ENCODE measurements at regions not wholly inside any gene's neighbourhood (a gene's known extent, or its start where the extent isn't known, plus 50 kb on each side); places are given as distances from the start of the nearest gene placed in this dataset.
"Not testable (repeated sequence)": the region's sequence is repeated elsewhere in the genome, so short reads cannot be mapped to it uniquely, and the experiment has no call there.

- Mint-ChIP-seq H3K27ac (no peak overlapping the region), H3K27me3 (peaks cover 9 to 14% of the 10 kb centered on the region in 2 donors), H3K36me3 (no peaks in the 10 kb centered on the region), H3K4me3 (no peak overlapping the region), H3K9me3 (no peaks in the 10 kb centered on the region), H3K4me1 (ENCODE audit: low read depth in 2 of 2) (peaks cover 5% of the 10 kb centered on the region in 2 donors)
- ATAC-seq: no peak
- DNase-seq (ENCODE audit: low spot score): no peak
Measured at GRCh38 chr3:15998911-15999310, 175.6 kb upstream of the GALNT15 start.

GRCh38 chr3:16004812-16005211, 169.7 kb upstream of the GALNT15 start:
- Mint-ChIP-seq H3K4me3 (no peak overlapping the region), H3K27me3 (peaks cover 12 to 23% of the 10 kb centered on the region in 2 donors), H3K27ac (no peak overlapping the region), H3K9me3 (no peaks in the 10 kb centered on the region), H3K4me1 (ENCODE audit: low read depth in 2 of 2) (no peaks in the 10 kb centered on the region), H3K36me3 (peaks cover 7% of the 10 kb centered on the region)
- ATAC-seq: no peak
- no peak for DNase-seq (ENCODE audit: low spot score)

GRCh38 chr3:16011376-16011775, 163.1 kb upstream of the GALNT15 start:
- DNase-seq (ENCODE audit: low spot score): no peak

GRCh38 chr3:16012086-16012485, 162.4 kb upstream of the GALNT15 start:
- Mint-ChIP-seq H3K36me3 (peaks cover 7% of the 10 kb centered on the region), H3K4me3 (no peak overlapping the region), H3K9me3 (no peaks in the 10 kb centered on the region), H3K27me3 (peaks cover 19 to 40% of the 10 kb centered on the region in 2 donors), H3K4me1 (ENCODE audit: low read depth in 2 of 2) (no peaks in the 10 kb centered on the region), H3K27ac (no peak overlapping the region)
- DNase-seq (ENCODE audit: low spot score): no peak
- no peak for ATAC-seq

More at GRCh38 chr3:16011376-16011775, 163.1 kb upstream of the GALNT15 start:
- H3K27me3 Mint-ChIP-seq: peaks cover 16 to 41% of the 10 kb centered on the region in 2 donors
- peaks cover 7% of the 10 kb centered on the region for H3K36me3 Mint-ChIP-seq
- H3K4me1 Mint-ChIP-seq (ENCODE audit: low read depth in 2 of 2): no peaks in the 10 kb centered on the region
- H3K9me3 Mint-ChIP-seq: no peaks in the 10 kb centered on the region
- ATAC-seq: no peak
- no peak overlapping the region for H3K4me3 Mint-ChIP-seq
- no peak overlapping the region for H3K27ac Mint-ChIP-seq

DNA sequence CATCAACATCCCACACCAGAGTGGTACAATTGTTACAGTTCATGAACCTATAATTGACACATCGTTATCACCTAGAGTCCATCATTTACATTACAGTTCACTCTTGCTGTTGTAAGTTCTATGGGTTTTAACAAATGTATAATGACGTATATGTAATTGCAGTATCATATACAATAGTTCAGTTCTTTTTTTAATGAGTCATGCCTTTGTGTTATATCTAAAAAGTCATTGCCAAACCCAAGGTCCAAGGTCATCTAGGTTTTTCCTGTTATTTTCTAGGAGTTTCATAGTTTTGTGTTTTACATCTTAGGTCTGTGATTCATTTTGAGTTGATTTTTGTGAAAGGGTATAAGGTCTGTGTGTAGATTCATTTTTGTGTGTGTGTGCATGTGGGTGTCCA, 160.9 kb upstream of the GALNT15 start:
- DNase-seq (ENCODE audit: low spot score) (no peak), ATAC-seq (no peak)
- no peaks in the 10 kb centered on the region for H3K36me3 Mint-ChIP-seq
- H3K9me3 Mint-ChIP-seq: no peaks in the 10 kb centered on the region
- no peaks in the 10 kb centered on the region for H3K4me1 Mint-ChIP-seq (ENCODE audit: low read depth in 2 of 2)
- peaks cover 23 to 45% of the 10 kb centered on the region in 2 donors for H3K27me3 Mint-ChIP-seq
- no peak overlapping the region for H3K27ac Mint-ChIP-seq
- H3K4me3 Mint-ChIP-seq: no peak overlapping the region

DNA sequence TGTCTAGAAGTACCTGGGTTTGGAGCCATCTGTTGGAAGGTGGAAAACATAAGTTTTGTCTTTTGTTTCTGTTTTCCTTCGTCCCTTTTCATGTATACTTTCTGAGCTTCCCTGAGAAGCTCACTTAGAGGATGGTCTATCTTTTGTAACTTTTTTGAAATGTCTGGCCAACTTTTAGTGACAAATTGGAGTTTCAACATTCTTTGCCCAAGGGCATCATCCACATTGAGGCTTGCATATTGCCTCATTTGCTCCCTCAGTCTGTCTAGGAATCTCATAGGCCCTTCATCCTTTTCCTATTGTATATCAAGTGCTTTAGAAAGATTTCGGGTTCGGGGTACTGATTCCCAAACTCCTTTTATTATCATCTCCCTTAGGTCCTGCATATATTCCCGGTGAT, 152.7 kb upstream of the GALNT15 start:
- H3K27ac Mint-ChIP-seq; H3K4me3 Mint-ChIP-seq; H3K36me3 Mint-ChIP-seq; H3K9me3 Mint-ChIP-seq; ATAC-seq; DNase-seq (ENCODE audit: low spot score); H3K4me1 Mint-ChIP-seq (ENCODE audit: low read depth in 2 of 2): not testable (repeated sequence)
- peaks cover 22 to 33% of the 10 kb centered on the region in 2 donors for H3K27me3 Mint-ChIP-seq

DNA sequence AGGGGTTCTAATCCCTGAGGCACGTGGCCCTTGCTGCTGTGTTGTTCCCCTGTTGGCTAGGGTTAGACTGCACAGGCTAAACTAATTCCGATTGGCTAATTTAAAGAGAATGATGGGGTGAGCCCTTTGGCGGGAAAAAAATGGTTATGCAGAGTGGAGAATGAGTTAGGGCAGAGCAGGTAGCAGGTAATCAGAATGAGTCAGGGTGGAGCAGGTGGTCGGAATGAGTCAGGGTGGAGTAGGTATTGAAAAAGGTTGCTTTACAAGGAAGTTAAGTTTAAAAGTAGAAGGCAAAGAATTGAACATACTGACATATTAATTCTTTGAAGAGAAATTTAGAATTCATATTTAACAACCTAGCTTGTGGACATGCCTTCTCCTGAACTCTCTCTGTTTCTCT, 150.6 kb upstream of the GALNT15 start:
- H3K27ac Mint-ChIP-seq; H3K4me3 Mint-ChIP-seq; H3K9me3 Mint-ChIP-seq; DNase-seq (ENCODE audit: low spot score); H3K4me1 Mint-ChIP-seq (ENCODE audit: low read depth in 2 of 2); H3K36me3 Mint-ChIP-seq; ATAC-seq: not testable (repeated sequence)
- H3K27me3 Mint-ChIP-seq: peaks cover 19 to 22% of the 10 kb centered on the region in 2 donors

DNA sequence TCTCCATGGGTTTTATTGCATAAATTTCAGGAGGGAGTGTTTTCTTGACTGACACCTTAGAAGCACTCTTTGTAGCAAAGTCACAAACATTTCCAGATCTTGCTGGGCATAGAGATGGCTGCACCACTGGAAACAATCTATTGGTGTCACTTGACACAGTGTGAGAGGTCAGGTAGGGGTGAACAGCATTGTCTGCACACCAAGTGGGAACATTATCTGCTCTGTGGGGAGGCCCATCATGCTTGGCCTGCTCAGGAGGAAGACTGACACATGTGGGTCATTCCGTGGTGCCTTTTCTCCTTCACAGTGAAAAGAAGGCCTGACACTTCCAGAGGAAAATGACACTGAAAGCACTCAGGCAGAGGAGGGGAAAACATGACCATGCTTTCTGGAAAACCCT, 149.9 kb upstream of the GALNT15 start:
- Mint-ChIP-seq H3K4me3 (no peak overlapping the region), H3K27ac (no peak overlapping the region), H3K4me1 (ENCODE audit: low read depth in 2 of 2) (no peaks in the 10 kb centered on the region), H3K27me3 (peaks cover 19 to 23% of the 10 kb centered on the region in 2 donors), H3K9me3 (no peaks in the 10 kb centered on the region), H3K36me3 (no peaks in the 10 kb centered on the region)
- ATAC-seq (no peak), DNase-seq (ENCODE audit: low spot score) (no peak)

- H3K36me3 Mint-ChIP-seq: no peaks in the 10 kb centered on the region
- ATAC-seq: no peak
- H3K4me1 Mint-ChIP-seq (ENCODE audit: low read depth in 2 of 2): no peaks in the 10 kb centered on the region
Measured at GRCh38 chr3:16026753-16027152, 147.7 kb upstream of the GALNT15 start.

GRCh38 chr3:16028604-16029003, 145.9 kb upstream of the GALNT15 start:
- H3K4me1 Mint-ChIP-seq (ENCODE audit: low read depth in 2 of 2): no peaks in the 10 kb centered on the region
- H3K4me3 Mint-ChIP-seq: no peak overlapping the region
- H3K9me3 Mint-ChIP-seq: no peaks in the 10 kb centered on the region
- ATAC-seq (no peak), DNase-seq (ENCODE audit: low spot score) (no peak)
- peaks cover 26 to 40% of the 10 kb centered on the region in 2 donors for H3K27me3 Mint-ChIP-seq
- H3K27ac Mint-ChIP-seq: no peak overlapping the region
- no peaks in the 10 kb centered on the region for H3K36me3 Mint-ChIP-seq

More at GRCh38 chr3:16026753-16027152, 147.7 kb upstream of the GALNT15 start:
- no peak for DNase-seq (ENCODE audit: low spot score)
- Mint-ChIP-seq H3K27ac (no peak overlapping the region), H3K9me3 (no peaks in the 10 kb centered on the region), H3K27me3 (peaks cover 28 to 40% of the 10 kb centered on the region in 2 donors), H3K4me3 (no peak overlapping the region)

DNA sequence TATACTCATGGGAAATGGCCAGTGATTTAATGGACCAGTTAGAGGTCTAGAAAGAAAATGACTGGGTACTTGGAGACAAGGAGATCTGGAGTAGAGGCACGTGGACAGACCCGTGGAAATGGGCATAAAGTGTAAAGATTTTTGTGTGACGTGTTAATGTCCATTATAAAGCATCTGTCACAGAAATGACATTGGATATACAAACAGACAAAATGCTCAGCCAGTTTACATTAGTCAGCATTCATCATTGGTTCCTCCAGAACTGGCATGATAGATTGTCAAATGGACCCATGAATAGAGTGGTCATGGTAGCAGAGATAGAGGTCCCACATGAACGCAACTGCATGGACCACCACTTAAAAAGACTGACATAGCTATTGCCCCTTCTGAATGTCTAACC, 144.1 kb upstream of the GALNT15 start:
- Mint-ChIP-seq H3K4me1 (ENCODE audit: low read depth in 2 of 2) (no peaks in the 10 kb centered on the region), H3K36me3 (no peaks in the 10 kb centered on the region), H3K4me3 (no peak overlapping the region), H3K27ac (no peak overlapping the region), H3K27me3 (peaks cover 22 to 40% of the 10 kb centered on the region in 2 donors), H3K9me3 (no peaks in the 10 kb centered on the region)
- ATAC-seq (no peak), DNase-seq (ENCODE audit: low spot score) (no peak)

DNA sequence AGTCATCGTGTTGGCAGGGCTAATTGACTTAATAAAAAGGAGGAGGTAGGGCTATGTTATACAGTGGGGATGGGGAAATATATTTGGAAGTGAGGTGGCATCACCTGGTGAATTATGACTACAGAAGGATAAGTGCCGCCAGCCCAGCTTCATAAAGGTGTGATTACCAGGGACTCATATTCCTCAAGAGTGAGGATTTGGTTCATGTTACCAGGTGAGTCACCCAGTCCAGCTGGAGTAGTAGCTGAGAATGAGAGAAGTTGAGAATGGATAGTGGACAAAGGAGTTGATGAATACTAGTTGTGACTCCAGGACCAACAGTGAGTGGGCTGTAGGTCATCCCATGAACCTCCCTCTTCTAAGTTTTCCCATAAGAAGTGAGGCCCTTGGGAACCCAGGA, 143.0 kb upstream of the GALNT15 start:
- no peak overlapping the region for H3K4me3 Mint-ChIP-seq
- no peak for ATAC-seq
- no peaks in the 10 kb centered on the region for H3K9me3 Mint-ChIP-seq
- no peaks in the 10 kb centered on the region for H3K4me1 Mint-ChIP-seq (ENCODE audit: low read depth in 2 of 2)
- no peaks in the 10 kb centered on the region for H3K36me3 Mint-ChIP-seq
- DNase-seq (ENCODE audit: low spot score): no peak
- H3K27ac Mint-ChIP-seq: no peak overlapping the region
- peaks cover 26 to 44% of the 10 kb centered on the region in 2 donors for H3K27me3 Mint-ChIP-seq

DNA sequence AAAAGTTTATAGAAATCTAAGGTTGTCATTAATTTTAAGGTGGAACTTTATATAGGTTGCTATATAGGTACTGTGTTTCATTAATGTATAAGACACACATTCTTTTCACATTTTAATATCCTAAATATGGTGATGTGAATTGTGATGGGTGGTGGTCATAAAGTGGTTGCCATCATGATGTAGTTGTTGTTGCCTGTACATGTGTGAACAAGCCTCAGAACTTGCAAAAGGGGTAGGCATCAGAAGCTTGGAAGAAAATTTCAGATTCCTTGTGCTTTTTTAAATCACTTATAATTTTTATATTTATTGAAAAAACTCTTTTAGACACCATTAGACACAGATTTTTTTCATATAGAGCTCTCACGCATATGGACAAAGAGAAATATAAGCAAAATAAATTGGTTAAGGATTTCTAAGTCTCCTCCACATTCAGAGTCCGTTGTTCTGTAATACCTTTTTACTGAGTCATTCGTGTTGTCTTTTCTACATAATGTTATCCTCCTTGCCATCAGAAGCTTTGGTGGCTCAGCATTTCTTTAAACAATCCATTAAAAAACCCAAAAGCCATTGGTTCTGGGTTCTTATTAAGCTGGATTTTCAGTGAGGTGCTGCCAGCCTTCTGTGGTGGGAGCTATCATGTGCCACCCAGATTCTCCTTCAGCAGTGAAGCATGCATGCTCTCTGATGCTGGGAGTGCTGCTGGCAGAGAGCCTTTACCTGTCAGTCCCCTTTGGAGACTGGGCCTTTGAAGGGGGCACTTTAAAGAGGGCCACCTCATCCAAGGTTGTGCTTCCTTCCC, 140.4 kb upstream of the GALNT15 start:
- Mint-ChIP-seq H3K4me1 (ENCODE audit: low read depth in 2 of 2) (no peaks in the 10 kb centered on the region), H3K36me3 (no peaks in the 10 kb centered on the region), H3K27me3 (peaks cover 31 to 54% of the 10 kb centered on the region in 2 donors), H3K9me3 (no peaks in the 10 kb centered on the region), H3K27ac (no peak overlapping the region), H3K4me3 (no peak overlapping the region)
- ATAC-seq (no peak), DNase-seq (ENCODE audit: low spot score) (no peak)

DNA sequence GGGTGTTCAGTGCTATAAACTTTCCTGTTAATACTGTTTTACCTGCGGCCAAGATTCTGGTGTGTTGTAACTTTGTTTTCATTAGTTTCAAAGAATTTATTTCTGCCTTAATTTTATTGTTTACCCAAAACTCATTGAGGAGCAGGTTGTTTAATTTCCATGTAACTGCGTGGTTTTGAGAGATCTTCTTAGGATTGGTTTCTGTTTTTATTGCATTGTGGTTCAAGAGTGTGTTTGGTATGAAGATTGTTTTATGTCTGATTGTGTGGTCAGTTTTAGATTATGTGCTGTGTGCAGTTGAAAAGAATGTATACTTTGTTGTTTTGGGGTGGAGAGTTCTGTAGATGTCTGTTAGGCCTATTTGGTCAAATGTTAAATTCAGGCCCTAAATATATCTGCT, 133.5 kb upstream of the GALNT15 start:
- DNase-seq (ENCODE audit: low spot score) (no peak), ATAC-seq (no peak)
- Mint-ChIP-seq H3K27ac (no peak overlapping the region), H3K9me3 (no peaks in the 10 kb centered on the region), H3K4me1 (ENCODE audit: low read depth in 2 of 2) (no peaks in the 10 kb centered on the region), H3K27me3 (peaks cover 26 to 53% of the 10 kb centered on the region in 2 donors), H3K4me3 (no peak overlapping the region), H3K36me3 (no peaks in the 10 kb centered on the region)

Data from natural killer cell treated with Interleukin-12 subunit alpha and Interleukin-12 subunit beta and Interleukin-15 and Interleukin-18, amount 100 ng/mL, for 72 hours (primary cell).